EL (cell line): ENCODE measurements at regions not wholly inside any gene's neighbourhood (a gene's known extent, or its start where the extent isn't known, plus 50 kb on each side); places are given as distances from the start of the nearest gene placed in this dataset.
A peak's percentile ranks its signal among the peaks of the same experiment; 100 is the strongest.

Experiments used
- DNase-seq: peaks from one replicate; pipeline ENCODE4 v3.0.0-alpha.2; 2016

DNA sequence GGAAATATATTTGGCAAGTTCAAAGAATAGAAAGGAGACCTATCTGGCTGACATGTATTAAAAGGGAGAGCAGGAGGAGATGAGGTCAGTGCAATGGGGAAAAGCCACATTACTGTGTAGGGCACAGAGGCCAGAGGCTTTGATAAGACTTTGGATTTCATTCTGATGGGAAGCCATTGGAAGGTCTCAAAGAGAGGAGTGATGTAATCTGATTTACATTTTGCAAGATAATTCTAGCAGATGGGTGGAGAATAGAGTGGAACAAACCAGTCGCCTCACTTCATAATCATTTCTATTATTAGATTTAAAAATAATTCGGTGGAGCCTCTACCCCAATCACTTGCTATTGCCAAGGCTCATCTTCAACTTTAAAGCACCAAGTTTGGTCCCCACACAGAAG lies 278.4 kb upstream of the ZC3H12C start:
- DNase-seq: no peak

DNA sequence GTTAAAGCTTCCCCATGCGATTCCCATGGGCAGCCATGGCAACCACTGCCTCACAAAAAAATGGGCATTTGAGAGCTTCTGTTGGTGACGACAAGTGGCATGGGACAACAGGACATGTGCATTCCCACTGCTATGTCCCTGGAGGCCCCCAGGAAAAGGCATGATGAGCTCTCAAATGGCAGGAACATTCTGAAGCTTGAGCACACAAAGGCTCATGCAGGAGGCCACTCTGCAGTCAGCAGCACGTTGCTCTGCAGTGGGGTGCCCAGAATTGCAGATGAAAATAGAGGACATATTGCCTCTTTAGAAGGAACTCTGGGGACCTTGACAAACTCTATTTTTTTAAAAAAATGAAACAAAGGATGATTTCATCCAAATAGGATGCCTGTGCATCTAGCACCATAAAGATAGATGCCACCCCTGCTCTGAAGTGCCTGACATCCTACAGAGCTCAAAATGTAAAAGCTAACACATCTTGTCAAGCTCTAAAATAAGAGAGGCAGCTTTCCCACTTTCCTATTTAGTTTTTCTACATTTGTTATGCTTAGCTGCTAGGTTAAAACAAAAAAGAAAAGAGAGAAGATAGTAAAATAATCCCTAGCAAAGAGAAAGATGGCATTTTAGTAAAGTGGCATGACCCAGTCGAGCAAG lies 277.6 kb upstream of the ZC3H12C start:
- DNase-seq: no peak

DNA sequence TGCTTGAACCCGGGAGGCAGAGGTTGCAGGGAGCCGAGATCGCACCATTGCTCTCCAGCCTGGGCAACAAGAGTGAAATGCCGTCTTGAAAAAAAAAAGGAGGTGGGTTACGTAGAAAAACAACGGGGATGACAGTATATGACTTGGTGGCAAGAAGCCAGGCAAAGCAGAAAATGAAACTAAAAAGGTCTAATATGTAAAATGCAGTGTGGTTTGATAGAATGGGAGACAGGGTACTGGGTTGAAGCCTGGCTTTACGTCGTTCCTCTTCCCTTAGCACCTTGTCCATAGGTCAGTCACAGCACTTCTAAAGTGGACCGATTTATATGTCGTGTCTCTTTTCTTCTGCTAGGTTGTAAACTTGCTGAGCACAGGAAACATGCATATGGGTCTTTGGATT lies 274.9 kb upstream of the ZC3H12C start:
- no peak for DNase-seq

DNA sequence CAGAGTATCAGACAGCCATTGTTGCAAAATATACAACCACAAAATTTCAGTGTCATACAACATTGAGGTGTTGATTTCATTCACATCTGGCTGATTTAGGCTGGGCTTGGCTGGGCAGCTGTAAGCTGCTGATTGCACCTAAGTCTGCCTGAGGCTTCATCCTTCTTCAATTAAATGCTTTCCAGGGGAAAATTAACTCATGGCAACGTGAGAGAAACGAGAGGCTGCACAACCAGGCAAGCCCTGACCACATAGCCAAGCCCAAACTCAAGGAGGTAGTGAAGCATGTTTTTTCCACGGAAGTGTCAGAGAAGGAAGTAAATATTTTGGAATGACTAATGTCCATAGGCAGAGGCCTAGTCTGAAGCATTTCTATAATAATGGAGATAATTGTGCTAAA lies 273.8 kb upstream of the ZC3H12C start:
- no peak for DNase-seq

DNA sequence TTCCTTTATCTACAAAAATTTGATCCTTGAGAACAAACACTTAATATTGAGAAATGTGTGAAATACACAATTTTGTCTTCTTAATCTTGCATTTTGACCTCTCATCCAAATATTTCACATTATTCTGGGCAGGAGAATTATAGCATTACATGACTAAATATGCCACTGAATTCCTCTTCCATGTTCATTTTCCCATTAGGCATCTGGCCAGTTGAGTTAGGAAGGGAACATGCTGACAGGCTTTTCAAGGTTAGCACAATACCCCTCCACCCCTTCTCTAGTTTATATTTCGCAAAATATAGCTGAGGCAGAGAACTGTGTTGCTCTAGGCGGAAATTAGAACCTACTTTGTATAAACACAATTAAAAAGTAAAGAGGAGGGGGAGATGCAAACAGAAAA lies 271.7 kb upstream of the ZC3H12C start:
- no peak for DNase-seq

DNA sequence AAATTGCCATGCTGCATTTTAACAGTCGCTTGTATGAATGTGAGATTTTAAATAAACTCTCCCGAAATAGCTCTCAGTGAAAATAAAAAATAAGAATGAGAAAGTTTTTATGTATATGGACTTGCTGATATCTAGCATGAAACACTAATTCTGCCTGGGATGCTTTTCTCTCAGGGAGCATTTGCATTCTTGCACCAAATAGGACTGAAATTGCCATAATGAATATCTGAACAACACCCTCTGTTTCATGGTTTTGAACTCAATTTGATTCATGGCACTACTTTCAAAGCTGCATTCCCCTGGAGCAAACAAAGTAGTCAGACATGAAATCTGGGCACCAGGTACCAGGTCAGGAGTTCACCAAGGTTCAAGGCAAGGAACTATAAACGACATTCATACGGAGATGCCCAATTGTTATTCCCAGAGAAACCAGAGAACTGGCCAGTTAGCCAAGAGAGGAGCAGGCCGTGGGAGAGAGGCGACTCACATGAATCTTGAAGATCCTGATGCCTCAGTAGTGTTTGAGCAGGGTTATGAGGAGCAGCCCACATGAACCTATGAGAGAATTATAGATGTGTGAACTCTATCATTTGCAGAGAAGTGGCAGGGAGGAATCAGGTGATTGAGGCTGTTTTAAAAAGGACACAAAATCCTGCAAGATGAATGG lies 270.6 kb upstream of the ZC3H12C start:
- no peak for DNase-seq

DNA sequence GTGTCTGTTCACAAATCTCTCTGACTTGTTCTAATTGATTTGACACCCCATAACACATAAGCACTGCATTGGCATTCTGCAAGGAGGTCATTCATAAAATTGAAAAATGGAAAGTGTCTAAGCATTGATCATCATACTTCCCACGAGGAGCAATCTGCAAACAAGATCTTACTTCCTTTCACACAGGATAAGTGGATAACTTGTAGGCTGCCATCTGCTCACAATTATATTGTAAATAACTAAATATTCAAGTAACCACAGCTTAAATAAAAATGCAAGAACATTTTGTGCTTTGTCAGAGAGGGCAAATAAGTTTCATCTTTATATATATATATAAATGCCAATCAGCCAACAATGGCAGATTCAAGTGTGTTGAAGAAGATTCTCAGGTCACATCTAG lies 264.8 kb upstream of the ZC3H12C start:
- DNase-seq: no peak

DNA sequence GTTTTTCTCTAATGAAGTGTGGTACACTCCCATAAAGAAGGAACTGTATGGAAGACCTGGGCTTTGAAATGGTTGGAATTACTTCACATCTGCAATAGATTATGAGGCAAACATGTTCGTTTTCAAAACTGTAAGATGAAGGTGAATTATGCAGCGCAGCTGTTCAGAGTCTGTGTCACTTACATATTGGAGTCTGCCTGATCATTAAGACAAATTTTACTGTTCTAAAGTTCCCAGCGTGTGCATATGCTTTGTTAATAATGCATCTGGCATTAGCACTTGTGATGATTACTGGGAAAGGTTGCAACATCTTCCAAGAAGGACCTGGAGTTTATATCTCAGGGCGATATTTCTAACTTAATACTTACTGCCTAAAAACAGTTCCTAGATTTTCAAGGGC lies 255.2 kb upstream of the ZC3H12C start:
- DNase-seq: no peak

DNA sequence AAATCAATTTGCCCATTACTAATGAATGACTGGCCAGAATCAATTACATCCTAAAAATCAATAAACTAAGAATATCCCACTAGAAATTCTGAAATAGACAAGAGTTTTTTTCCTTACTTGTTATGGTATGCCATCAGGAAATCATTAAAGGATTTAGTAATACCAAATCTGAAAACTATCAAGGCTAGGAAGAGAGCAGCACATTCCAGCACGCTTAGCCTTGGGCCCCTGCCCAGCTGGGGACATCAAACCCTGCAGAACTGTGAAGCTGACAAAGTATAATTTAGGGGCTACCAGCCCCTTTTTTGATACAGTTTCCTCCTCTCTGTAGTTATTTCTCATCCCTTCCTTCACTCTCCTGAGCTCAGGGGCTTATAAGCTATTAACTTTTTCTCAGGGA lies 247.8 kb upstream of the ZC3H12C start:
- DNase-seq: peak; percentile 35

DNA sequence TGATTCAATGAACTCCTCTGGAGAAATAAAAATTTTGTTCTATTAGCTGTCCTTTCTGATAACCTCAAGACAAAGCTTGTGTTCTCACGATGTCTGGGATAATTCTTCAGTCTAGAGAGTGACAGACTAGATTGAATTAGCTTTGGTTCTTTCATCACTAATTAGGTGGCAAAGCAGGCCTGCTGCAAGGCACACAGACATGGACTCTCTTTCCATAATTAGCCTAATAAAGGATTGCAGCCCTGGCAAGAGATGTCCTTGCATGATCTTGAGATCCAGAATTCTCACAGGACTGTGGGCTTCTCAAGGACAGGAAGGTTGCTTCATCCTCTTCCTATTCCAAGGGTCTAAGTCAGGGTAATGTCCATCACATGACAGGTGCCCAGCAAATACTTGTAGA lies 245.6 kb upstream of the ZC3H12C start:
- DNase-seq: no peak

DNA sequence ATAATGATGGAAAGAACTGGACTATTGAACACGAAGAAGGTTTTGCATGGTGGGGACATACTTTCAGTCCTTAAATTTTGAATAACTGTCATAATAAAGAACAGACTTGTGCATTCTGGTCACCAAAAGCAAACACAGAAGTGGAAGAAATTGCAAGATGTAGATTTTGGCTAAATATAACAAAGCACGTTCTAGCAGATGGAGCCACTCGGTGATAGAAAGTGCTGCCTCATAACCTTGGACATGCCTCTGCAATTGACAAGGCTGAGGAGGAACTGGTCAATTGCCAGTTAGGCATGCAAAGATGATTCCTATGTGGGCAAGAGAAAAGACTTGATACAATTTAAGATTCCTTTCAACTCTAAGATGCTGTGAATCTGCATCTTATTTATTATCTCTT lies 244.1 kb upstream of the ZC3H12C start:
- no peak for DNase-seq

DNA sequence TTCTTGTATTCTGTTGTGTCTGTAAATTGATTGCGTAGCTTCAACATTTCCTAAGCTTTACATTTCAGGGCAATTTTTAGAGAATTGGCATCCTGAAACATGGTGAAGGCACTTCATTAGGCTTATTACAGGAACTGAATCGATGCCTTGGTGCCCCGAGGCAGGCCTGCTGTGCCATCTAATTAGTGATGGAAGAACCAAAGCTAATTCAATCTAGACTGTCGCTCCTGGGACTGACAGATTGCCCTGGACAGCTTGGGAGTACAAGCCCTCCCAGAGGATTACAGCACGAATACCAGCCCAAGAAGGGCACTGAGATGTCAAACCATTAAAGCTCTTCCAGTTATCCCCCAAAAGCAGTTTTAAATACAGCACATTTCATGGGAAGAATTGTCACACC lies 243.2 kb upstream of the ZC3H12C start:
- no peak for DNase-seq

DNA sequence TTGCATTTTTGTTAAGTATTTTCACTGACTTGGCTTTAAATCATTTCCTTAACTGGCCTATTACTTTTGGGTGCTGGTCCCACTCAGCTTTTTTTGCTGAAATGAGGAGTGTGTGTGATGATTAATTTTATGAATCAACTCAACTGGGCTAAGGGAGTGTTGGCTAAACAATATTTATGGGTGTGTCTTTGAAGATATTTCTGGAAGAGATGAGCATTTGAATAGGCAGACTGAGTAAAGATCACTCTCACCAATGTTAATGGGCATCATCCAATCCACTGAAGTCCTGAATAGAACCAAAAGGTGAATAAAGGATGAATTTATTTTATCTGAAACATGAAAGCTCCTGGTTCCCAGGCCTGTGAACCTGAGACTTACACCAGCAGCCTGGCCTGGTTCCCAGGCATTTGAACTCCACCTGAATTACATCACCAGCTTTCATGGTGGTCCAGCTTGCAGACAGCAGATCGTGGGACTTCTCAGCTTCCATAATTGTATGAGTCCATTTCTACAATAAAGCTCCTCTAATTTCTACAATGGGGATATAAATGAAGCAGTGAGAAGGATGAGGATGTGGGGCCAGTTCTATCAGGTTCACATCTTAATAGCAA lies 241.3 kb upstream of the ZC3H12C start:
- DNase-seq: no peak

DNA sequence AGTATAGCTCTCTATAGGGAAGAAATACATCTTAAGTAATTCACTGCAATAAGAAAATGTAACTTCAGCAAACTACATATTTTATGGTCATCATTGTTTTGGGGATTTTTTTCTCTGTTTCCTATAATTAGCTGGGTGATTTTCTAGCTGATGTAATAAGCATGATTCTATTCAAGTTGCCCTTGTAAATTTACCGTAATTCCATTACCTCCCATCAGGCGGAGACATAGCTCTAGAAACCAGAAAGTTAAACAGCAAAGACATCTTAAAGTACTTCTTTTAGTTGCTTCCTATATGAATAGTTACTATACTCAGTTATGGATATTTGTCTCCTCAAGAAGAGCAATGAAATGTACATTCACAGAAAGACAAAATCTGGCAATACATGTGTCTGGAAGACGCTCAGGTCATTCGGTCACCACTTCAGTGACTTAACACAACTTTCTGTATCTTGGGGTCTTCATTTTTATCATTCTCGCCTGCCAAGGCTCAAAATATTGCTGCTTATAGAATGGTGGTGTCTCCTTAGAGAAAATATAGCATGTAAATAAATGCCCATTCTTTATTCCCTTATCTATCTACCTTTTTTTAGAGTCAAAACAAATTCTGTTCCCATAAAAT lies 239.9 kb upstream of the ZC3H12C start:
- DNase-seq: peak; percentile 70

DNA sequence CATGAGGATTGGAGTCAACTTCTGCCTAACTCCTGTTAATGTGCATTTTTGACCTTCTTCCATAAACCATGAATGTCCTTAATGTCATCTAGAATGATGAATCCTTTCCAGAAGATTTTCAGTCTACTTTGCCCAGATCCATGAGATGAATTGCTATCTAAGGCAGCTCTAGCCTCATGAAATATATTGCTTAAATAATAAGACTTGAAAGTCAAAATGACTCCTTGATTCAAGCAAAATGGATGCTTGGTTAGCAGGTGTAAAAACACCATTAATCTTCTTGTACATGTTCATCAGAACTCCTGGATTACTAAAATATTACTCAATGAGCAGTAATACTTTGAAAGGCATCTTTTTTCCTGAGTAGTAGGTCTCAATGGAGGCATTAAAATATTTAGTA lies 238.5 kb upstream of the ZC3H12C start:
- DNase-seq: no peak

DNA sequence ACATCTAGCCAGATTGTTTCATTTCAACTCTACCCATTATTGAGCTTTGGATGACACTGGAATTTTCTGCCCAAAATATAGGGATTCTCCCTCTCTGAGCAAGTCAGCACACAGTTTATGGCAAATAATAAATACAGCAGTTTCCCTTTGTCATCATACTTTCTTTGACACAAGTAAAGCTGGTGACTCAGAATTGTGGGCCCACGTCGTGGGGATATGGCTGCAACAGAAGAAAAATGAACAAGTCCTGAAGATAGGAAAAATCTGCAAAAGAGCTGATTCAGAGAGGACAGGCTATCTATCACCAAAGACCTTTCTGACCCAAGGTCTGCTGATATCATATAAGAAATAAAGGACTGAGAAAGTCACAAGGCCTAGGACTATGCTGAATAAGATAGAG lies 236.3 kb upstream of the ZC3H12C start:
- peak; percentile 12 for DNase-seq

DNA sequence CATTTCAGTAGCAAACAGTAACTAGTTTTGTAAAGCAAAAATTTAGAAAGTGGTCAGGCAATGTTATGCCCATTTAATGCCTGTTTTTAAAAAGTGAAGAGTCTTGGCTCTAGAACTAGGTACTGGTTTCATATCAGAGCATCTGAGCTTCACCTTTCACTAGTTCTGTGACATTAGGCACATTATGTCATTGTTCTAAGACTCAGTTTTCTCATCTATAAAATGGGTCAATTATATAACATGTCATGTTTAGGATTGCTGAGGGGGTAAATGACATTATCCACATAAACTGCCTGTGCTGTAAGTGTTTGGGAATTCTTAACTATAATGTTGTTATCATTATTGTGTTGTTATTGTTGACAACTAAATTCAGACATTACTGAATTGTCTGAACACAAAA lies 235.6 kb upstream of the ZC3H12C start:
- DNase-seq: no peak

DNA sequence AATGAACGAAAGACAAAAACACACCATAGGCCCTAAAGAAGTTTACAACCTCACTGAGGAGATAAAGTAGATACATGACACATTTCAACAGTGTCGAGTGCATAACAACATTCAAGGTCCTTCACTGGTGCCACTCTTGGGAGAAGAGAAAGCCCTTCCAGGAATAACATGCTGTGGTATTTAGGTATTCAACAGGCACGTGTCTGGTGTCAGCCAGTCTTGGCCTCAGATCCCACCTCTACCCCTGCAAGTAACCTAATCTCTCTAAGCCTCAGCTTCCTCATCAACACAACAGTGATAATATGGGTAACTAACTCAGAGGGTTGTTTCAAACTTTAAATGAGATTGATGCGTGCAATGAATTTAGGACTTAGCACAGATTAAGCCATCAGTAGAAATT lies 235.0 kb upstream of the ZC3H12C start:
- DNase-seq: no peak

DNA sequence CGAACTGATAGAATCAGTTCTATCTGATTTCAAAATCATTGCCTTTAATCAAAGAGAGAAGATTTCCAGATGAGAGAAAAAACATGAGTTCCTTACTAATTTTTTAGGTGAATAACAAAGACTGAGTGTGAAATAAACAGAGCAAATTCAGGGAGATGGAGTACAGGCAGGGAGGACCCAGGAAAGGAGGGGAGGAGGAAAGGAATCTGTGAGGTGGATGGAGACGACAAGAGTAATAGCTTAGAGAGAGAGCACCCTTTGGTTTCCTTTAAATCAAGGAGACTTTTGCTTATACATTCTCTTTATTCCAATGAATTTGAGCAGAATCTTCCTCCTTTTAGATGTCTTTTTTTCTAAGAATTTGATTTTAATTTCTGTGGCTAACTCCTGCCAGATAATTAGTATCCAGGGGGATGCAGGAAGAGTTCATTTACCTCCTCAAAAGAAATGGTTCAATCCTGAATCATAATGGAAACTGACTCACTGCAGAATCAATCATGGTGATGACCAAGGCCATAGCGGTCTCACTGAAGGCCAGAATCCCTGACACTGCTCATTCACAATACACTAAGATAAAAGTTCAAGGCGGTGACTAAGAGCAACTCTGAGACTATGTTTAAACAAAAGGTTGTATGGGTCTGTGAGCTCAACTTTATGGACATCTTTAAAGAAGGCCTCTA lies 234.0 kb upstream of the ZC3H12C start:
- DNase-seq: peak; percentile 79

DNA sequence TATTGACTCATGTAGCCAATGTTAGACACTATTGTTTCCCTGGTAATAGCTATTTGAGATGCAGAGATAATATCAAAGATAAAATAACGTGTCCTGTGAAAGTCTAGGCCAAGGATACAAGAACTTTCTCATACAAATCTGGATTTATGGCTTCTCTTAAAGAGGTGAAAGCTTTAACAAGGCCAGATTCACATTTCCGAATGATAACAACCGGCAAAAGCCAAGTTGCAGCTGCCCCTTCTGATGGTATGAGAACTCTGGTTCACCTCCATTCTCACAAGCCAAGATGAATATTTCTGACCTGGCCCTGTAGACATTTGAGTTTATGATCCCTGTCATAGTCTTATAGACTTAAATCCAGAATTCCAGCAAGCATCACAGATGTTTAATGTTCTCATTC lies 230.4 kb upstream of the ZC3H12C start:
- no peak for DNase-seq

DNA sequence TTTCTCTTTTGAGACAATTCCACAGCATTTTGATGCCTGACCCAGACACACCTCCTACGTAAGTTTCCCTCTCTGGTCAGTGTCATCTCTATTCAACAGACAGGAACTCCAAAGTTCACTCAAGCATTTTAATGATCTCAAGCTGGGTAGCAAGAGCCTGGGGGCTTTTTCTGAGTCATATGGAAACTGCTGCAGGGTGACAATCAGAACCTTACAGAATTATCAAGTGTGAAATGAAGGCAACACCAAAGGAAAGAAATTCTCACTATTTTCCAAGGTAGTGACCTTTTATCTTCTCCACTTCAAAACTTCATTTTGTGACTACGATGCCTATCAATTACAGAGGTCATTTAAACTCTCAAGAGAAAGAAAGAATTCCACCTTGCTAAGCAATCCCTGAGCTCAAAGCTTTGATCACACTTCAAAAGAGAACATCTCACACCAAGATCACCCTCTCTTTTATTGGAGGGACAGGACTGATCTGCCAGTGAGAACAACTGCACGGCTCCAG lies 229.0 kb upstream of the ZC3H12C start:
- peak; percentile 60 for DNase-seq

DNA sequence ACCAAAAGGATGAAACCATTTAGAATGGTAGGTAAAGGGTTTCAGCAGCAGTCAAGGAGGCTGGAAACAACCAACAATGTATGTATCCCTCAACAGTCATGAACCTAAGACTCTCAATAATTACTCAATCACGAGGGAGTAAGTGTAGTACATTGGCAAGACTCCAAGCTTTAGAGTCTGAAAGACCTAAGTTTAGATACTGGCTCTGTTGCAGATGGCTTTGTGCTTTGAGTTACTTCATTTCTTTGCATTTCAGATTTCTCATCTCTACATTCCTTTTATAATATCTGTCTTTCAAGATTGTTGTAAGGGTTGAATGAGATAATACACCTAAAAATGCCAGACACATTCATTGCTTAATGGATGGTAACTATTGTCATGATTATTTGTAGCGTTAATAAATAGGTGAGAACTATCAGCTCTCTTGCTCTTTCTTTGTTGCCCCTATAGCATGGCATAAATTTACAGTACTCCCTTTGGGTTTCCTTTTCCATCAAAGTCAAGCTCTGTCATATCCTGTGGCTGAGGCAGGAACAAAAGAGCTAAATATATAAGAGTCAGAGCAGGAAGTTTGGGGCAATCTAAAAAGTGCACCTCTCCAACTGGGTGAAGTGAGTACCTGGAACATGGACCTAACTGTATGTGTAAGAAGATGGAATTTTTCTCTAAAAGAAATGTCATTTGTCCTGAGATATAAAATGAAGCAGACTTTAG lies 228.2 kb upstream of the ZC3H12C start:
- peak; percentile 32 for DNase-seq
